Cerebellar cortex (tissue), 1 donor: ENCODE measurements at regions not wholly inside any gene's neighbourhood (a gene's known extent, or its start where the extent isn't known, plus 50 kb on each side); places are given as distances from the start of the nearest gene placed in this dataset.

Source experiments
- DNase-seq: peaks from one replicate; pipeline ENCODE4 v3.0.0-alpha.2; 2015; ENCODE audit warnings: low spot score

DNA sequence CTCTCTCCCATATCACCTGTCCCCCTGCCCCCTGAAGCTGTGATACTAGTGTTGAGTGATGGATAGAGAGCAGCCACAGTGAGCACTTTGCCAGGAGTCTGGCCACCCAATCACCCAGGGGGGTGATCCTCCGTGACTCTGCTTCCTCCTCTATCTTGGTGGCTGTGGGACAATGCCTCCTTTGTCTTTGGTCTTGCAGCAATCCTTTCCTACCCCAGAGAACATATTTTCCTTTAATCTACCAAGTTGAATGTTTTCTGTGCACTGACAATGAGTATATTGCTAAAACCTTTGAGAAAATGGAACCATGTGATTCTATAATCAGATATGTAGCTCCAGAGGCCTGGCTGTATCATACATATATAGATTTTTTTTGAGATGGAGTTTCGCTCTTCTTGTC lies 58.1 kb upstream of the HEPHL1 start:
- DNase-seq = no peak

GRCh38 chr11:93967258-93967657 lies 53.9 kb upstream of the HEPHL1 start:
- no peak for DNase-seq

DNA sequence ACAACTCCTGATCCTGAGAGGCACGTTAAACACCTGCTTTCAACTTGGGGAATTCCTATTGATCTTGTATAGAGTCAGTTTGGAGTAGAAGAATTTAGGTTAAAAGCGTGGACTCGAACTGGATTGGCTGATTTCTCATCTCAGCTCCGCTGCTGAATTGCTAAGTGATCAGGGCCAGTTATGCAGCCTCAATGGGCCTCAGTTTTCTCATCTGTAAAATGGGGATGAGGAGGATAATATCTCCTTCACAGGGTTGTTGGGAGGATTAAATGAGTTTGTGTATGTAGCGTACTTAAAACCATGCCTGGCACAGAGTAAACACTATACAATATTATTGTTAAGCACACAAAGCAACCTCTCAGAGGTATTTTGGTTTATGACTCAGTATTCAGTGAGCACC lies 53.2 kb upstream of the HEPHL1 start:
- DNase-seq = no peak

DNA sequence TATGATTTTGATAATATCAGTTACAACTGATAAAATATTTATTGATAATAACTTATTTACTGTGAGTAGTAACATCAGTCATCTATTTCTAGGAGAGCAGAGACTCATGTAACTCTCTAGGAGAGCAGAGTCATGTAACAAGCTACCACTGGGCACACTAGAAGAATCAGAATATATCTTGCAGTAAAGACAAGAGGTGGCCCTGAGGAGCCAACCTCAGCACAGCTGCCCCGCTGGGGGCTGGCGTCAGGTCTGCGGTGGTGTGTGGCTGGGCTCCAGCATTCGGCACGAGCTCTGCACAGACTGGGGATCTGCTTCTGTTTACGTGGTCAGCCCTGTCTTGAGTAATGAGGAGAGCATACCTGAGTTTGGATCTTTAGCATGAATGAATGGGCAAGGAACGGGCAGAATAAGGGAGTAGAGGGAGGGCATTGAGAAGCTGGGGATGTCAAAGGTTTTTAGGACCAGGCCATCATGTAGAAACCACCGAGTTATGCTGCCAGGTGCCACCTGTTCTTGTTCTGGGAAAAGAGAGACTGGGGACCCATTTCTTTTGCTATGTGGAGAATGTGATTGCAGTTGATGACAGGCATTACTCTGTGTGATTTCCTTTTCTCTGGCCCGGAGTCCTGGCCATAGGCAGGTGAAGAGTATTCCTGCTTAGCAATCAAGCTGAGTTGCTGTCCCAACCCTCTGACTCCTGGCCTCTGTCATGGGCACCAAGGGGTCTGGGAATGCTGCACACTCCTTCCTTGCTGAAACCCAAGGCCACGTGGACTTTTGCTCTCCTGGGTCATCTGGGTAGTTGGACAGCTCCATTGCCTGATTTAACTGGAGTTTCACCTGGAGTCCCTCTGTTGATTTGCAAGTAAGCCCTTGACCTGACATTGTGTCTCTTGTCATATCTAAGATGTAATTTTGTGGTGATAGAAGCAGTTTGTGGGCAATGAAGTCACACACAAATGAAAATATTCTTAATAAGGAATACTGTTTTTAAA lies 50.9 kb upstream of the HEPHL1 start:
- DNase-seq = no peak
